Iris pigment epithelial cell (primary cell): ENCODE measurements at regions not wholly inside any gene's neighbourhood (a gene's known extent, or its start where the extent isn't known, plus 50 kb on each side); places are given as distances from the start of the nearest gene placed in this dataset.

ENCODE experiments used
- DNase-seq: peaks from one replicate; pipeline ENCODE4 v3.0.0-alpha.2; 2011; ENCODE audit warnings: low read depth

- no peak for DNase-seq
These were observed 212.1 kb upstream of the TNRC6C start for GRCh38 chr17:77746393-77746792.

- no peak for DNase-seq
These were observed 211.5 kb upstream of the TNRC6C start for GRCh38 chr17:77746896-77747554.

- no peak for DNase-seq
These were observed 210.1 kb upstream of the TNRC6C start for GRCh38 chr17:77748436-77748835.

DNA sequence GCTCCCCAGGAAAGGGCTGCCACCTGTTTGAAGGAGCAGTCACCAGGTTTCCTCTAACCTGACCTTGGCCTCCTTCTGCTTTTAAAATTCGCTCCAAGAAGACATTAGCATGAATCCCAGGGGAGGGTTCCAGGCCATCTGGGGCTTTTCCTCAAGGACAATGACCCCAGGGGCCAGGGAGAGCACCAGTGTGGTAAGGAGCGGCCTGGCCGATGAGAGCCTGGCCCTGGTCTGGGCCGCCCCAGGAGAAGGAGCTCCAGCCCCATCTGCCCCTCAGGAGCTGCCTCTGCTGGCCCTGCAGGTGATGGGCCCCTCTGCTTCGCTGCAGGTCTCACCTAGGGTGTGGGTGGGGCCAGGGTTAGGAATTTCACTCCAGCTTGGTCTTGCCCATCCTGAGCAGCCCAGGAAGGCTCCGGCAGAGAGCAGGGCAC, 209.2 kb upstream of the TNRC6C start:
- no peak for DNase-seq

GRCh38 chr17:77749989-77750388, 208.5 kb upstream of the TNRC6C start:
- no peak for DNase-seq

DNA sequence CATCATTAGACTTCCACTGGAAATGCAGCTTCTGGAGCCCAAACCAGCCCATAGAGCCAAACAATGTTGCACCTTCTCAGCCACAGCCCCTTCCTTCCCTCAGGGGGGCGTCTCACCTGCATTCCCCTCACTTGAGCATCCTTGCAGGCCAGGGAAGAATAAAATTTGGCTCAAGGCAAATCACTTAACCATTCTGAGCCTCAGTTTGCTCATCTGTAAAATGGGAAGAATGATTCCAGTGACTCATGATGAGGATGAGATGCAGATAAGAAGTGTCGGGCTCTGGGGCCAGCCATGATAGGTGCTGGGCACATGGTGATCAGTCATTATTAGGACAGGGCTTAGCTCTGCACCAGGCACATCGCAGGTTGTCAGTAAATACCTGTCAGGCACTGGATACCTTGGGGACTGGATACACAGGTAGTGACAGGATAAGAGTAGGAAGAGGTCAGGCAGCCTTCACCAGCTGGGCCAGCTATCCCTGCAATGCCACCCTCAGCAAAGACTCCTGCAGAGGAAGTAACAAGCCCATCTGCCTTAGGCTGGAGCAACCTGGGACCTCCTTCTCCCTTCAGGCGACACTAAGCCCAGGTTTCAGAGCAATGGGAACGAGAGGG, 208.0 kb upstream of the TNRC6C start:
- no peak for DNase-seq

- no peak for DNase-seq
These were observed 205.3 kb upstream of the TNRC6C start for GRCh38 chr17:77753246-77753645.

GRCh38 chr17:77753691-77754245, 204.7 kb upstream of the TNRC6C start:
- DNase-seq, result no peak

- no peak for DNase-seq
These were observed 203.5 kb upstream of the TNRC6C start for GRCh38 chr17:77754956-77755355.

- DNase-seq, result no peak
These were observed 203.0 kb upstream of the TNRC6C start for GRCh38 chr17:77755410-77755963.

DNA sequence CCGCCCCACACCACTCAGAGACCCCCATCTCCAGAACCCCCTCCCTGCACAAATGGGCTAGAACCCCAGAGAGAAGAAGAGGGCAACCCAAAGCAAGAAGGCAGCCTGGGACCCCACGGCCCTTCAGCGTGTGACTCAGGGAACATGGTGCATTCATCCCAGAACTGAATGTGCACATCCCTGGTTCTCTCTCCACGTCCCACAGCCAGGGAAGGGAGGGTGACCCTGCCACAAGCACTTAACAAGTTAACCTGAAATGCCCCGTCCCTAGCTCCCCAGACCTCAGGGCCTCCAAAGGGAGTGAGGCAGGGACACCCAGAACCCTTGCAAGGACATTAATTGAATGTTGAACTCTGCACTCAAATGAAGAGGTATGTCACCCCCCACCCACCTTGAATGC, 202.5 kb upstream of the TNRC6C start:
- no peak for DNase-seq

DNA sequence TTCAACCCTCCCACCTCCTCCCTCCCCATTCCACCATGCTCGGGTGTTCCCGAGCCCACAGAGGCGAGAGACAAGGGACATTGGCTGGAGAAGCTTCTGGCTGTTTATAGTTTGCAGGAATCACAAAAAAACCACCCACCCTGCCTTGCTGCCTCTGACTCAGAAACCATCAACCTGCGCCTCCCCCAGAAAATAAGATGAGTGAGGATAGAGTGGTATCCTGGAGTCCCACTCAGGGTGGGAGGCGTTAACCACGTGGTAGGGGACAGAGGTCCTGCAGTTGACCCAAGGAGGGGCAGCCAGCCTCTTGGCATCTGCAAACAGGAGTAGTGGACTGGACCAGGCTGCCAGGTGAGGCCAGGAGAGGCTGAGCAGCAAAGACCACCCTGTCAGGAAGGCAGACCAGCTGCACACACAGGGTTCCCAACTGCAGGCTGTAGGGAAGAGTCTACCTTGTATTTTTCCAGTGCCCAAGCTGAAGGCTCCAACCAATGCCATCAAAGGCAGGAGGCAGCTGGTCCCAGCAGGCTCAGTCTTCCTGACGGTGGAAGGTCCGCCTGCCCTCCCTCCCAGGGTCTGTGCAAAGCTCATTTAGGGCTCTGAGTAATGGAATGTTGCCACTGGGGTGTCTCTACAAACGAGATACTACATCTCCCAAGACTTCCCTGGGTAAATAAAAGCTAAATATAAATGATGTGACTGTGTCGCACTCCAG, 201.5 kb upstream of the TNRC6C start:
- DNase-seq, result no peak

- DNase-seq, result no peak
These were observed 201.0 kb upstream of the TNRC6C start for GRCh38 chr17:77757561-77757898.

DNA sequence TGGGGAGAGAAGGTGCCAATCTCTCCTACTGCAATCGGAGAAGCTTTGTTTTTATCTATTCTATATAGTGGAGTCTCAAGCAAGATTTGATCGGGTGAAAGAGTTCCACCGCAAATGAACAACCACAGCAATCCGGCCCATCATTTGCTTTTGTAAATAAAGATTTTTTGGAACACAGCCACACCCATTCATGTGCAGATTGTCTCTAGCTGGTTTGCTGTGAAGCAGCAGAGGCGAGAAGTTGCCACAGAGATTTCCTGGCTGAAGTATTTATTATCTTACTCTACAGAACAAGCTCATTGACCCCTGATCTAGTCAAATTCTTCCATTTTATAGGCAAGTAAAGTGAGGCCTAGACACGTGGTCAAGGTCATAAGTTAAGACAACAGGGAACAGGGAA, 195.5 kb upstream of the TNRC6C start:
- no peak for DNase-seq

GRCh38 chr17:77763575-77763974, 194.9 kb upstream of the TNRC6C start:
- no peak for DNase-seq

DNA sequence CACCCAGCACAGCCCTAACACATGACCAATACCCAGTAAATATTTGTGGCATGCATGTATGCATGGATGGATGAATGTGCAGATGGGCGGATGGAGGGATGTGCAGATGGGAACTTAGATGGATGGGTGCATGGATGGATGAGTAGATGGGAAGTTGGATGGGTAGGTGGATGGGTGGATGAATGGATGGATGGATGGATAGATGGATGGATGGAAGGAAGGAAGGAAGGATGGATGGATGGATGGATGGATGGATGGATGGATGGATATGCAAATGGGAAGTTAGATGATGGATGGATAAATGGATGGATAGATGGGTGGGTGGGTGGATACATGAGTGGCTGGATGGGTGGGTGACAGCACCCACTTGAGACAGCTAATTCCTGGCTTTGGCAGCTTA, 193.2 kb upstream of the TNRC6C start:
- no peak for DNase-seq

DNA sequence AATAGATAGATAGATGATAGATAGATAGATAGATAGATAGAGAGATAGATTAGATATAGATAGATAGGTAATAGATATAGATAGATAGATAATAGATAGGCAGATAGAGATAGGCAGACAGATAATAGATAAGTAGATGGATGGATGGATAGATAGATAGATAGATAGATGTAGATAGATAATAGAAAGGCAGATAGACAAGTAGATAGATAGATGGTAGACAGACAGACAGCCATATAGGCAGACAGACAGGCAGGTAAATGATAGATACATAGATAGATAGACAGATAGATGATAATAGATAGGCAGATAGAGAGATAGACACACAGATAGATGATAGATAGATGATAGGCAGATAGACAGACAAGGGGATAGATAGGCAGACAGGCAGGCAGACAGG, 191.4 kb upstream of the TNRC6C start:
- no peak for DNase-seq

GRCh38 chr17:77768248-77768852, 190.2 kb upstream of the TNRC6C start:
- DNase-seq, result peak; percentile 35

GRCh38 chr17:77769215-77769614, 189.3 kb upstream of the TNRC6C start:
- no peak for DNase-seq

DNA sequence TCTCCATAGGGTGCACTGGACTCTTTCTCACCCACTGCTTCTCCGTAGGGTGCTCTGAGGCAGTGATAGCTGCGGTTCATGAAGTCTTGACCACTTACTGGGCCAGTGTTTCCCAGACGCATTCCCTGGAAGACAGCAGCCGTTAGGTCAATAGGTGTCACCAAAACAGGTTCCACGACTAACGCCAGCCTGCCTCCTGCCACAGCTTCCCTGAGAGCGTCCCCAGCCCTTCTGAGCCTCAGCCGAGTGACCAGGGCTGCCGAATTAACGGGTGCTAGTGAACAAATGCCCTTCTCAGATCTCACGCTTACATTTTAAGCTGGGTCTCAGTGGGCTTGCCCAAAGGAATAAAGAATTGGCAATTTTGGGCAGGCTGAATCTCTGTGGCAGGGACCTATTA, 188.7 kb upstream of the TNRC6C start:
- DNase-seq, result no peak

GRCh38 chr17:77770331-77771105, 188.0 kb upstream of the TNRC6C start:
- peak; percentile 46 for DNase-seq

DNA sequence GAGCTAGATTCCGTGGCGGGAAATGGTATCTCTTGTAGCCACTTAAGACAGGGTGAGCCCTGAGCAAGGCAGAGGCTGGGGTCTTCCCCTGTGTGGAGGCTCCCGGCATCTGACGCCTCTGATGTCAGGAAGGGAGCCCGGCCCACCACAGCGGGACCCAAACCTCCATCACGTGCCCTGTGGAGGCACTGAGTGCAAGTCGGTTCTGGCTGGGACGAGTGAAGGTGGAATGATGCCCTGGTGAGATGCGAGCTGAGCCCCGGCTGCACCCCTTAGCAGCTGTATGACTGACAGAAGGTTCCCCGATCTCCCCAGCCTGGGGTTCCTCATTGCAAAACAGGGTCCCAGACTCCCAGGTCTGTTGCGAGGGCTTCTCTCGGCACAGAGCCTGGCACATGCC, 187.4 kb upstream of the TNRC6C start:
- DNase-seq, result no peak
